ENCODE measurements at regions not wholly inside any gene's neighbourhood (a gene's known extent, or its start where the extent isn't known, plus 50 kb on each side); places are given as distances from the start of the nearest gene placed in this dataset.

DNA sequence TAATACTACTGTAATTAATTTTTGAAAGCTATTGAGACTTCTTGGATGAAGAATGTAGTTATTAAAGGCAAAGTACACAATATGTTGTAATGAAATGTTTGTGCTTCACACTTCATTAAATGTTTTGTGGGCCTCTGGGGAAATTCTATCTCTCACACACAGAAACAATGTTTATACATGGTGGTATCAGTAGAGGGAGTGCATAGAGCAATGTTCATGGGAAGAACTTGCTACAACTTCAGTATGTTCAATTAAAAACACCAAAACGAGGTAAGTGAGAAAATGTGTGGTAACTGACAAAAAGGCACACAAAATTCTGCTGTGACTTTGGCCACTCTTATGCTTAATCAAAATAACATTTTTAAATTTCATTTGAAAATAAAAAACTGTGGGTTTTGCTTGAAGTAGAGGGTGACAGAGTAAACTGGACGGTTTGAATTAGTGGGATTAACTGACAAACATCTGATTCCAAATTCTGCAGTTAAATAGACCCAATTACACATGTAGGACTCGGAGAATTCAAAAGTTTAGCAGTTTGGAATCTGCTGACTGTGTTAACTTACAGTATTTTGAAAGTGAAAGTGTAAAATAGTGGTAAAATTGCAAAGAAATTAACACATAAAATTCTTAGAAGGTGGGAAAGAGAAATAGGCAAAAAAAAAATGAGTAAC, 111.4 kb upstream of the TTC29 start:
- no peak for DNase-seq

DNA sequence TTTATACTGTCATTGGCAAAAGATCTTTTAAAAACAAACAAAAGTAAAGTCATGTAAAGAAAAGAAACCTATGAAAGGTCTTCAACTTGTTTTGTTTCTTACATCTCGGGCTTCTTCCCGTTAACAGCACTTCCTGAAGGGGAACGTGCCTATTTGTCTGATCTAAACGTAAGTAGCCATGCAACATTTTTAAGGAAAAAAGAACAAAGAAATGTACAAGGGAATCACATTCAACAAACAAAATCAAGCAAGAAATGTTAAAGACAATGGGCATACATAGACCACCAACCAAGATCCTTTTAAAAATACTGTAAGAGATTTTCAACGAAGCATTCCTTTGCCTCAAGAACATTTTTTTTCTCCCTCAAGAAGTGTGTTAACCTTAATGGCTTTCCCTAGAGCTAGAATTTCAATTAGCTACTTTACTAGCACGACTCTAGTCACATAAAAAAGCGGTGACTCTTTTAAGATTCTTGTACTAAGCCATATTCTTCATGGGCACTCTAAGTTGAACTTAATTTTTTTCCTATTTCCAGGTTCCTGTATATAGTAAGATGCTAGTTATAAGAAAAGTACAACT, 112.0 kb upstream of the TTC29 start:
- DNase-seq = no peak

DNA sequence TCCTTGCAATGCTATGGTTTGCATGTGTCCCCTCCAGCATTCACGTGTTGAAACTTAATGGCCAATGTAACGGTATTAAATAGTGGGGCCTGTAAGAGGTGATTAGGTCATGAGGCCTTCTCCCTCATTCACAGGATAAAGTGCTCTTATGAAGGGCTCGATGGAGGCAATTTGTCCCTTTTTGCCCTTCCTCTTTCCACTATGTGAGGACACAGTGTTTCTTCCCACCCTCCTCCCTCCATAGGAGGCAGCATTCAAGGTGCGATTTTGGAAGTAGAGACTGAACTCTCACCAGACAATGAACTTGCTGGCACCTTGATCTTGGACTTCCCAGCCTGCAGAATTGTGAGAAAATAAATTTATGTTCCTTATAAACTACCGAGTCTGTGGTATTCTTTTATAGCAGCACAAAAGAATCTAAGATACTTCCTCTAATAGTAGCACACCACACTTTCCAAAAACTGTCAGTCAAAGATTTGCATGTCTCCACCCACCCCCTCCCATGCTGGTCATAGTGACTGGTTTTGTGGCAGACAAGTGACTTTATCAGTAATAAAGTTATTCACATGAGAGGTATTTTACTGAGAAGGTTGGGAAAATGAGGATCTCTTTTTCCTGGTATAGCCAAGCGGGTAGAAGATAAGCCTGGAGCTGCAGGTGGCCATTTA, 113.5 kb upstream of the TTC29 start:
- DNase-seq = no peak

DNA sequence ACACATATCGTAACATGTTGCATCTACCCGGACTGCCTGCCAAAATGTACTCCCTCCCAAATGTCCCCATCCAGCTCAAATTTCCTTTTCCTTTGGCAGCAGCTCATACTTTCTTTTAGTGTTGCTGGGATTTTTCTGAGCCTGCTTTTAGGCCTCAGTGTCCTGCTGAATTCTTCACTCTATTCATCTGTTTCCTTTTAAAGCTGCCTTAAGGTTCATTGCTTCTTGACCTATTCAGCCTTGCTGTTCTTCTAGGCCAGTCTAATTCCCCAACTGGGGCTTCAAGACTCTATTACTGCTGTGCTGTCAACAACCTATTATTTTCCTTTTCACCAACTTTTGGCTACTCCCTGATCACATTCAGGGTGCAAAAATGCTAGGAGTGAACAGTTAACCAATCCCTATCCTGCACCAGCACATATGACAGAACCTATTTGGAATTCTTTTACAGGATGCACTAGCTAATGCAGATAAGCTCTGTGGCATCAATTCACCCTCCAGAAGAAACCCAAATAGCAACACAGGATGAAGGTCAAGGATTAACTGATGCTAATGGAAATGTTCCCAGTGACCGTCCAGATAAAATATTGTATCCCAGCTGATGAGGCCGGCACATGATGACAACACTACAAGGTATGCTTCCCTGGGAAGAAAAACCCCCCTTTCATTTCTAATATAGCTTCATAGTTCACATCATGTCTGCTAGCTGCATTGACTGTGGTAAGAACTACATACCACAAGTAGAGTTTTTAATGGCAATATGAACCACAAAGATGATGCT, 114.7 kb upstream of the TTC29 start:
- DNase-seq = no peak

DNA sequence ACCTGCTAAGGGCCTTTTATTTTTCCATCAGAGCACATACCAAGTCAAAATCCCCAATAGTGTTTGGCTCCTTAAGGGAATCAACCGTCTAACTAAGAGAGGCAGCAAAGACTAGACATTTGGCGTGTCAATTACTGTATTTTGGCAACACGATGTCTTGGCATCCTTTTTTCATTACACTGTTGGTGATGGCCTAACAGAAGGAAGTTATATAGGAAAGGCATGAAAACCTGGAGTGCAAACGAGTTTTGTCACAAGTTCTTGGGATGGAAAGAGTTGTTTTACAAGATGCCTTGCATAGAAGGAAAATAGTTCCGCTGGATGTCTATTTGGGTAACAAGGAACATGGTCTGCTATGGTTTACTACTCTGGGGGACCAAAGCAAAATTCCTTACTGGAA, 119.2 kb upstream of the TTC29 start:
- no peak for DNase-seq

DNA sequence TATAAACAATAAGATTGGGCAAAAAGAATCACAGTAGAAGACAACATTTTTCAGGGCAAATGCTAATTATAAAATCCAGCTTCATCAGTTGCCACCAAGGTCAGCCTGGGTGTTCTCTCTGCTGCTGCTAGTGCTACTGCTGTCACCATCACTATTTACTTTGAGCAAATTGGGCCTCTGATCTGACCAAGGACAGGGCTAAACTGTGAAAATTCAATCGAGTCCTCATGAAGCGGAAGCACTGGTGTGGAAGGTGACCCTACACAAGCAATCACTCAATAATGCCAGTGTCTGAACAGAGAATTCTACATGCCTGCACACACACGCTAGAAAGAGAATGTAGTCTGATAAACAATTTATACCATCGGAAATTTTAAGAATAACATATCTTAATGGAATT, 122.9 kb upstream of the TTC29 start:
- DNase-seq = no peak

DNA sequence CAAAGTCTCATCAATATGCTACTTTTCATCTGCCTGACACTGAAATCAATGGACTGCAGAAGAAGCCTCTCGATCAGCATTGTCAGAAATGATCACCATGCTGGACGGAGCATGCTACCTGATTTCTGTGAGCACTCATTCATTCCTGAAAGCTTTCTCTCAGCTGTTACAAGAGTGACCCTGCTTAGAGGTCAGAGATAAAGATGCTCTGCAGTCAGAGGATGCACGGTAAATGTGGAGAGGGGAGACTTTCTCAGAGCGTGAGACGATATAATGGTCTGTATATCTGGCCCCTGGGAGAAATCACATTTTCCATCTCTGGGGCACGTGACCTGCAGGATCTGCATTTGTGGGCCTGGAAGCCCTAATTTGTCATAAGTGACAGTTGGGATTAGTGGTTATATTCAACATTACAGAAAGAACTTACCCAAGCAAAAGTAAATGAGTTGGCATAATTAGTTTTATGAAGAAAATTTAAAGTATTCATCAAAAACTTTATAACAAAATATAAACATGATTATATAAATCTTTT, 125.6 kb upstream of the TTC29 start:
- DNase-seq = no peak

DNA sequence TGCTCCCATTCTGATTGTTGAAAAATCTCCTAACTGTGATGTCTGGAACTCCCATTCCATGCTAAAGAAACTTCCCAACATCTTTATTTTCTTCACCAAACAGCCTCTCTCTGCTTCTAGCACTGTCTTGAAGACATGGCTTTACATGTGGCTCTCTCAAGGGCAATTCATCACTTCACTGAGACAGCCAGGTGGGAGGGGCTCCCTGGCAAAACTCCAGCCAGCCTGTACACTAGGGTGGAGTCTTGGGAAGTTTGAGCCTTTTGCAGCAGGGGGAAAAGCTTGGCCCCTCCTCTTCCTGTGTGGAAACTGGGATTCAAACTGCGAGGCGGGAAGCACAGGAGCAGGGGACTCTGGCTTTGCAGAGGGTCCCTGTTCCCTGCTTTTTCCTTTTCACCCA, 130.5 kb upstream of the TTC29 start:
- DNase-seq = no peak

DNA sequence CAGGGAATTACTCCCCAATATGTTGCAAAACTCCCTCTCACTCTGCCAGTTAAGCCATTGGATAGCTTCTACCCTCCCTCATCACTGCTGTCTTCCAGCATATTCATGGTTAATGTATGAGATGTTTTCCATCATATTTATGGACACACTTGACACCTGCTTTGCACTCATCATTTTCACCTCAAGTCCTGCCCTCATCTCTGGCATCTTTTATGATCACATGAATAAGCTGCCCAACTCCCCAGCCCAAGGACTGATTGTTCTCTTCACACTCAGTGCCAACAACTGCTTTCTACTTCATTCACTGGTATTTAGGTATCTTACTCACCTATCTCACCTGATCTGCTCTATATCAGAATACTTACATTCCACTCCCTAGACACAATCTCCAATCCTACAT, 131.1 kb upstream of the TTC29 start:
- DNase-seq = no peak

DNA sequence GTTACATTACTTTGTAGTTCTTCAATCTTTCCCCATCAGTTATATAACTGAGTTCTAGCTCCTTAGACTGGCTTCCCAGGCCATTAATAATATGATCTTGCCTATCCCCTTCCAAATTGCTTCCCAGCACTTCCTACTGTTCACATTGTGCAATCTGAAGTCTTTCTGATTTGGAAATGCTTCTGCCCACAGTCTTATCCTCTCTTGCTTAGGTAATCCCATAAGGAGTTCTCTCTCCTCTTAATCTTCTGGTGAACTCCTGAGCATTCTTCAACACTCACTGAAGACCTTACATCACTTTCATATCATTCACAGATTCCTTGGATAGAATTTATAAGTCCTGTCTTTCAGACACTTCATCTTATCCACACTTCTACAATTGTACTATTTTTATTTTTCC, 132.7 kb upstream of the TTC29 start:
- DNase-seq = no peak

DNA sequence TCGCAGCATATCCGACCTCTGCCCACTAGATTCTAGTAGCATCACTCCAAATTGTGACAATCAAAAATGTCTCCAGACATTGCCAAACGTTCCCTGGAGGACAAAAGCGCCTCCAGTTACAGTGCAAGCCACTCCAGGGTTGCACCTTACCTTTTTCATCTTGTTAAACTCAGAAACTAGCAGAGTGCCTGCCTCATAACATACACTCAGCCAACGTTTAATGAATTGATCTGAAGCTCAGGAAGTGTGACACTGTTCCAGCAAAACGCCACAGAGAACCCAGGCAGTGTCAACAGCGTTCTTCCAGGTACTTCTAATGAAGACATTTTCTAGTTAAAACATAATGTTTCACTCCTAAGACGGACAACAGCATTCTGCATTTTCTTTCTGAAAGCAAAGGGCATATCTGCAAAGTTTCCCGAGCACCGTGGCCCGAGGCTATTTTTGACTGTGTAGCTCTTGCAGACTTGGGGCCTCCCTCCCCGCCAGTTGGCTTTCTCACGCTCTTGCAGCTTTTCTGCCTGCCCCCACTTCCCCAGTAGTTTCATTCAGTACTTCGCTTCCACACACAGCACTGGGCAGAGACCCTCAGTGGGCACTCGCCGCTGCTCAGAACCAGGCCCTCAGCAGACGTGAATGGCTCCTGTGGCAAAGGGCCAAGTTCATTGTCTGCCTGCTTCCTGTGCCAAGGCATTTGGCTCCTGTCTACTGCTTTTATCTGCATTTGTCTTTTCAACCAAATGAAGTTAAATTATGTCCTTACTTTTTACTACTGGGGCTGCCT, 133.4 kb upstream of the TTC29 start:
- DNase-seq = no peak

DNA sequence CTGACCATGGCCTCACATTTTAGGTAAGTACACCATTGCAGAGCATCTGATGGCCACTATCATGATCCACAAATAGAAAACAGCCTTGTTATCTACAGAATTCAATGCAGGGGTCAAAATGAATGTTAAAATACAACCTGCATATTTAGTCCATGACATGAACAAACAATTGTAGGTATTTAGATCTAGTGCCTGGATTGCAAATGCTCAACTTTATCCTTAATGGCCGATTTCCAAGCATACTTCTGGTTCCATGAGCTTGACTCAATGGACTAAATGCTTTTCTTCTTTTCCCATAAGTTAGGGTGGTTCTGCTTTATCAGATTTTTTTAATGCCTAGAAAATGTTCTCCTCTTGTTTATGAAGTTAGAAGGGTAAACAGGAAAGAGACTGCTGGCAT, 139.2 kb upstream of the TTC29 start:
- no peak for DNase-seq

DNA sequence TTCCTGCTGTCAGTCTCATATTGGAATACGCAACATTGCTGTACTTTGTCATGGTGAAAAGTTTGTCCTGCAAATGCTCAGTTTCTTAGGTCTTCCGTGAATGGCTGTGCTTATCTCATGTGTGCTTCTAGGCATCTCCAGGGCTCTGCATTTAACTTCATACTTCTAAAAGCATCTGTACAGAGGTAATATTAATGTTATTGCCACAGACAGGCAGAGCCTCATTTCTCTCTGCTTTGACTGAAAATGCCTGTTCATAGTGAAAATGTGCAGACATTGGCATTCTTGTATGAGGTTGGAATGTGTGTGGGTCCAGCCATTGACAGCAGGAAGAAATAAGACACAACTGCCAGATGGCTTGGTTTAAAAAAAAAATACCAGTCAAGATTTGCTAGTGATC, 140.1 kb upstream of the TTC29 start:
- no peak for DNase-seq

DNA sequence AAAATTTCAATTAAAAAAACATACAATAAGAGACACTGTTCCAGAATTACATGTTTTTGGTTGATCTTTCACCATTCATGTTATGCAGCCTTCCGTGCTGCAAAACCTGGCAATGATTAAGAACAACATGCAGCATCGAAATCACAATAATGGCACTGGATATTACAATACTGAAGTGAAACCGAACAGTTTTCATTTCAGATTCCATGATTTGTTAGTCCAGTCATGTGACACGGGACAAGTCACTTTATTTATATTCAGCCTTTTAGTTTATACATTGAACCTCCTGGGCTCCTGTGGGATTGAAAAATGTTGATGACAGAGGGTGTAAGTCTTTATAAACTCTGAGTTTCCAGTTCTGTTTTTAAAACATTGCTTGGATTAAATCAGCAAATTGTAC, 142.5 kb upstream of the TTC29 start:
- DNase-seq = no peak

DNA sequence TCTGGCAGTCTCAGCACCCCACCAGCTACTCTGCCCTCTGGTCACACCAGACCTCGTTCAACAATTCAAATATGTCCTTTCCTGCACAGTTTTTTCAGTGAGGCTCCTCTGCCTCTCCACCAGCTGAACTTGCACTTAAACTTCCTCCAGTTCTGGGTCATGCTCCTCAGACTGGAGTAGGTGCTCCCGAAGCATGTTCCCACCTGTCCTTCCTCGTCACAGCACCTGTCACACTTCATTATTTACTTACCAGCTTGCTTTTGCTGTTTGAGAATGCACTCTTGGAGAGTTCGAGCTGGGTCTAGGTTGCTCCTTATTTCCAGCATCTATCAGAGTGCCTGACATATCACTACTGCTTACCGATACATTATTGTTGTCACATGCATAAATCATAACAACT, 144.8 kb upstream of the TTC29 start:
- DNase-seq = no peak

DNA sequence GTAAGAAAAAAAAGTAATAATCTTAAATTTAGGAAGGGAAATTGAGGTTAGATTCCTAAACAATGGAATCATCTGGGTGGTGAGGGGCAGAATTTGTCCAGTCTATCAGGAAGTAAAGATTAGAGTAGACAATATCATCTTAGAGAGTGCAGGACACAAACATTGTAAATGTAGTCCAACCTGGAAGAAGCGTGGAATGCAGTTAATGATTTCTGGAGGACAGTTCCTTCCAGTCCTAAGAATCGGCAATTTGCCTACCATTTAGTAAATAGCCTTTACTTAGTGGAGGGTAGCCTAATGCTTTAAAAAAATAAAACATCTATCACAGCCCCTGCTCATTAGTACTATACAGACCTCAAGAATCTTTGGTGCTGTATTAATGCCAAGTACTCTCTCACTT, 147.5 kb upstream of the TTC29 start:
- DNase-seq = no peak

DNA sequence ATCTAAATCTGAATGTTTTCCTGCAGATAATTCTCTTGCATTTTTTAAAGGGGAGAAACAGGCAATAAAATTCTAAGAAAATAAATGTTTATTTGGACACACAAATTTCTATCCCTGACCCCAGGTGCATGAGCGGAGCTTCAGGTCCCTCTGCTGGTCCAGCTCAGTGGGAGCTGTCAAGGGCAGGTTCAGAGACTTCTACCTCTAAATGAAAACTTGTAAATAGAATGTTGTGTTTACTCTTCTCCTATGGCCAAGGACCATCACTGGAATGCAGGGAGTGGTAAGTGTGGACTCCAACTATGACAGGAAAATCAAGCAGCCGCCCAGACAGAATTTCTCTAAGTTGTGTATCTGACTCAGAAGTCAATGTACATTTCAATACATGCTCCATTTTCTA, 148.6 kb upstream of the TTC29 start:
- DNase-seq = no peak

DNA sequence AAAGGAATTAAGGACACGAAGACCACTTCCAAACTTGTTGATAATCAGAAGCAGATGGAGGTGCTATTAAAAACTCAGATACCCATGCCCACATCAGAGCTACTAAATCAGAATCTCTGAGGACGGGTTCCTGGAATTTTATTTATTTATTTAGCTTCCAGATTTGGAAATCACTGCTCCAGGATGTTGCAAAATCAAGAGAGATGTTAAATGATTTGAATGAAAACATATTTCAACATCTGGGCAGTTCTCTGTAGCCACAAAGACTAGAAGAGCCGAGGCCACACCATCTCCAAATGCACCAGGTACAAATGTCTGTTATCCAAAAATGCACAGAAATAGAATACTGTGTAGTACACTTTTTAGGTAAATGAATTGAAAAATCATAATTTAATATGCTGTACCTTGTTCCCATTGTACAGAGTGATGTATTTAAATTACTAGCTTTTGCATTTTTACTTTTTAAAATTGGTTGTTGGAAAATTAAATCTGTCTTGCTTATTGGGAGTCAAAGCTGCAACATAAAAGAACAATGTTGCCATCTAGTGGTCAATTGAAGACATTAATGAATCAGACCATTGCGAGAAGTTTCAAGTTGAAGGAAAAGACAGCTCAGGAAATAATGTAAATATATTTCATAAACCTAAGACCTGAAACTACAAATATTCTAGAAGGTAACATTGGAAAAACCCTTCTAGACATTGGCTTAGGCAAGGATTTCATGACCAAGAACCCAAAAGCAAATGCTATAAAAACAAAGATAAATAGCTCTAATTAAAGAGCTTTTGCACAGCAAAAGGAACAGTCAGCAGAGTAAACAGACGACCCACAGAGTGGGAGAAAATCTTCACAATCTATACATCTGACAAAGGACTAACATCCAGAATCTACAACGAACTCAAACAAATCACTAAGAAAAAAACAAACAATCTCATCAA, 151.3 kb upstream of the TTC29 start:
- DNase-seq = no peak

DNA sequence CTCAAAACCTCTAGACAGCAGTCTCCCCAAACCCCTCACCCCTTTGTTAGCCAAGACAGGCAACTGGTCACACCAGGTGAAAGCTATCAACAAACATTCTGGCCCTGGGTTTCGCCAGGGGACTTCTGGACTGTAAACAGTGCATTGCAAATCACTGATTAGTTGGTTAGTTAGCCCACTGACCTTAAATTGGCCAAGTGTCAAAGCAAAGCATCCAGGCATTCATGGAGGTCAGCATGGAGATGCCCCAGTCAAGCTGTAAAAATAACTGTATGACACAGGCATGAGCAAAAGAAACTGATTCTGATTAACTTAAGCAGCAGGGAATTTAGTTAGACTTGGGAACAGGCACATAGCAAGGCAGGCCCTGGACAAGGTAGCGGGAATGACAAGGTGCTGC, 156.0 kb upstream of the TTC29 start:
- no peak for DNase-seq

DNA sequence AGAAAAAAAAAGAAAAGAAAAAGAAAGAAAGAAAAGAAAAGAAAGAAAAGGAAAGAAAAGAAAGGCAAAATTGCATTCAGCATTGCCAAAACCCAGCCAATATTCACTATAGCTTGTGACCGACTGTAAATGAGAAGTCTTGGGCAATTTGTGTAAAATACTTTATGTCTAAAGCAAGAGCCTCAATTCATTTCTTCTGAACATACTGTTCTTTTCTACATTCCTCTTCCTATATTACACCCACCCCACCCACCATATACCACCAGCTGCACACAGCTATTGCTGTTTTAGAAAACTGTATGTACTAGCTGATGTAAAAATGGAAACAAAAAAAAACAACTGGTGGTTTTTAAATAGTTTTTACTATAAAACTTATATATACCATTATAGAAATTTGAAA, 156.9 kb upstream of the TTC29 start:
- DNase-seq = no peak

DNA sequence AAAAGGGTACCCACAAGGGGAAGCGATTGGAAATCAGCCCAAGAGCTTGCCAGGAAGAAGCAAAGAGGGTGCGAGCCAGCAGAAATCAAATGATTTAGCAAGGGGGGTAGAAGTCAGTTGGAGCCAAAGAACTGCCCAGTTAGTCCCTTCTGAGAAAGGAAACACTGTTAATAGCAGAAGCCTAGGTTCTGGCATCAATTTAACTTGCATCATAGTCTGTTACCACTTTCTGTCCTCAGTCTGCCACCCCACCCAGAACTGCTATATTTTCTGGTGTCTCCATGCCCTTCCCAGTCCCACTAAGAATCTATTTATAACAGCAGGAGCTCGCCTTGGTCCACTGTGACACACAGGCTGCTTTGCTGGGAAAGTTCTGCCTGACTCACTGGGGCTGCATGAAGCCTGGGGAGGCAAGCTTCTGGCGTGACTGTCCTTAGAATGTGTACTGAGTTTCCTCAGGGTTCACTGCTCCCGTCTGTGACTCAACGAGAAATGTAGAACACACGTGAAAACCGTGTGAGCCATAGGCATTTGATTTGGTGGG, 157.8 kb upstream of the TTC29 start:
- DNase-seq = no peak
